Liver (tissue), 7 donors: ENCODE measurements at regions not wholly inside any gene's neighbourhood (a gene's known extent, or its start where the extent isn't known, plus 50 kb on each side); places are given as distances from the start of the nearest gene placed in this dataset.
"Not testable (repeated sequence)": the region's sequence is repeated elsewhere in the genome, so short reads cannot be mapped to it uniquely, and the experiment has no call there.

Experiments
- DNase-seq: peaks from one replicate; pipeline ENCODE4 v3.0.0-alpha.2; 2017; ENCODE audit warnings: low spot score
- H3K27ac ChIP-seq, 2 donors: one replicate each; pipeline ENCODE4 v1.7.0; 2013; ENCODE audit warnings: inconsistent platforms in 2 of 2, low read length in 2 of 2, control low read depth in 1 of 2, low read depth in 1 of 2, mild to moderate bottlenecking in 1 of 2
- H3K27me3 ChIP-seq, 4 donors: one replicate each; pipeline versions ENCODE4 v1.6.1 to v1.7.0; 2013; ENCODE audit warnings: low read length in 3 of 4, inconsistent platforms in 1 of 4, mild to moderate bottlenecking in 1 of 4, moderate library complexity in 1 of 4; ENCODE audit not compliant: control insufficient read depth in 4 of 4, insufficient read depth in 4 of 4
- H3K36me3 ChIP-seq, 4 donors: one replicate each; pipeline versions ENCODE4 v1.6.1 to v1.7.0; 2013; ENCODE audit warnings: low read length in 3 of 4, mild to moderate bottlenecking in 3 of 4, low read depth in 1 of 4, moderate library complexity in 1 of 4; ENCODE audit not compliant: control insufficient read depth in 4 of 4, insufficient read depth in 3 of 4
- H3K4me1 ChIP-seq, 4 donors: one replicate each; pipeline versions ENCODE4 v1.6.1 to v1.7.0; 2013; ENCODE audit warnings: low read length in 3 of 4, mild to moderate bottlenecking in 3 of 4, moderate library complexity in 1 of 4; ENCODE audit not compliant: control insufficient read depth in 4 of 4, insufficient read depth in 4 of 4
- H3K4me3 ChIP-seq, 3 donors: one replicate each; pipeline versions ENCODE4 v1.6.1 to v1.7.0; 2013; ENCODE audit warnings: low read length in 3 of 3, control low read depth in 1 of 3, low read depth in 1 of 3, mild to moderate bottlenecking in 1 of 3
- H3K9ac ChIP-seq, 2 donors: one replicate each; pipeline ENCODE4 v1.7.0; 2013; ENCODE audit warnings: low read length in 2 of 2, mild to moderate bottlenecking in 2 of 2, moderate library complexity in 2 of 2, control low read depth in 1 of 2, low read depth in 1 of 2
- H3K9me3 ChIP-seq, 4 donors: one replicate each; pipeline versions ENCODE4 v1.6.1 to v1.7.0; 2013; ENCODE audit warnings: low read length in 3 of 4; ENCODE audit not compliant: control insufficient read depth in 4 of 4
- ATF3 ChIP-seq: IDR thresholded peaks from 2 replicates; pipeline ENCODE4 v1.6.1; 2016; ENCODE audit warnings: antibody characterized with exemption
- EGR1 ChIP-seq, 2 donors: IDR thresholded peaks; 2 replicates each; pipeline ENCODE4 v1.6.1; 2016 to 2018; ENCODE audit warnings: antibody characterized with exemption in 2 of 2, low read depth in 2 of 2
- FOXA1 ChIP-seq: IDR thresholded peaks from 2 replicates; pipeline ENCODE4 v1.6.1; 2016; ENCODE audit warnings: antibody characterized with exemption
- FOXA2 ChIP-seq: IDR thresholded peaks from 2 replicates; pipeline ENCODE4 v1.6.1; 2016; ENCODE audit warnings: antibody characterized with exemption
- GABPA ChIP-seq, 2 donors: IDR thresholded peaks in 1 of 2; conservative IDR thresholded peaks in 1 of 2; 2 replicates each; pipeline ENCODE4 v1.6.1; 2016; ENCODE audit warnings: antibody characterized with exemption in 2 of 2, mild to moderate bottlenecking in 1 of 2, moderate library complexity in 1 of 2
- HNF4A ChIP-seq, 2 donors: conservative IDR thresholded peaks; 2 replicates each; pipeline ENCODE4 v1.6.1; 2016; ENCODE audit warnings: antibody characterized with exemption in 2 of 2, mild to moderate bottlenecking in 2 of 2
- HNF4G ChIP-seq: IDR thresholded peaks from 2 replicates; pipeline ENCODE4 v1.6.1; 2016; ENCODE audit warnings: antibody characterized with exemption
- JUND ChIP-seq, 2 donors: IDR thresholded peaks; 2 replicates each; pipeline ENCODE4 v1.6.1; 2016; ENCODE audit warnings: antibody characterized with exemption in 2 of 2
- NR2F2 ChIP-seq: IDR thresholded peaks from 2 replicates; pipeline ENCODE4 v1.6.1; 2016; ENCODE audit warnings: antibody characterized with exemption
- RAD21 ChIP-seq, 2 donors: IDR thresholded peaks; 2 replicates each; pipeline ENCODE4 v1.6.1; 2016; ENCODE audit warnings: antibody characterized with exemption in 2 of 2, mild to moderate bottlenecking in 2 of 2
- REST ChIP-seq: IDR thresholded peaks from 2 replicates; pipeline ENCODE4 v1.6.1; 2016; ENCODE audit warnings: antibody characterized with exemption, mild to moderate bottlenecking
- RXRA ChIP-seq, 2 donors: IDR thresholded peaks; 2 replicates each; pipeline ENCODE4 v1.6.1; 2017 to 2018; ENCODE audit warnings: antibody characterized with exemption in 2 of 2, mild to moderate bottlenecking in 1 of 2
- SP1 ChIP-seq: IDR thresholded peaks from 2 replicates; pipeline ENCODE4 v1.6.1; 2018; ENCODE audit warnings: antibody characterized with exemption, mild to moderate bottlenecking
- TAF1 ChIP-seq: conservative IDR thresholded peaks from 2 replicates; pipeline ENCODE4 v1.6.1; 2016; ENCODE audit warnings: antibody characterized with exemption, mild to moderate bottlenecking
- ZBTB33 ChIP-seq: IDR thresholded peaks from 2 replicates; pipeline ENCODE4 v1.6.1; 2016; ENCODE audit warnings: antibody characterized with exemption
- WGBS: extraction: QIAGEN DNeasy Blood & Tissue Kit; methylation state at CpG from one replicate; pipeline ENCODE4 v1.1.7; 2013; 5-methylcytosine and 5-hydroxymethylcytosine counted together
- TF ChIP-seq, protein P1 (sequence below): IDR thresholded peaks from 2 replicates; pipeline ENCODE4 v1.6.1; 2016; ENCODE audit warnings: antibody characterized with exemption
- donor health status: healthy.
- donor health status: healthy.
- donor health status: healthy.
- donor health status: healthy.

DNA sequence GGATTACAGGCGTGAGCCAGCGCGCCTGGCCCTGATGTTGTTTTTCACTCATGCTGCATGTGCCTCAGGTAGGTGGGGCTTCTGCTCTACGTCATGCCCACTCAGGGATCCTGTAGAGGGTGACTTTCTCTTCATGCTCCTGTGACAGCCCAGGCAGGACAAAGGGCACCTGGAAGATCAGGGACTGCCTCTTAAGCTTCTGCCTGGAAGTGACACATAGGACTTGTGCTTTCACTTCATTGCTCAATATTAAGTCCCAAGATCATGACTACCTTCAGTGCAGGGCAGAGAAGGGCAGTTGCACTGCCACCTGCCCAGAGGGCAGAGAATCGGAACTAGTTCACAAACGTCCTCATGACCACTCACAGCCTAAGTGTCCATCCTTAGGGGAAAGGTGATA, 249.5 kb upstream of the SULF2 start:
- Histone ChIP-seq H3K9ac (no peak overlapping the region), H3K4me1 (no peaks in the 10 kb centered on the region), H3K36me3 (no peaks in the 10 kb centered on the region), H3K27ac (no peak overlapping the region), H3K27me3 (no peaks in the 10 kb centered on the region), H3K4me3 (no peak overlapping the region), H3K9me3 (no peaks in the 10 kb centered on the region)
- TF ChIP-seq ZBTB33 (no peak), HNF4G (no peak), REST (no peak), NR2F2 (no peak), TAF1 (no peak), SP1 (no peak), HNF4A (conservative IDR thresholded peaks at IDR 0.05) (no peak), JUND (IDR thresholded peaks at IDR 0.05) (no peak), FOXA2 (no peak), GABPA (IDR thresholded peaks at IDR 0.05 in 1 of 2, conservative IDR thresholded peaks at IDR 0.05 in 1 of 2) (no peak), EGR1 (IDR thresholded peaks at IDR 0.05; ENCODE audit: low read depth in 2 of 2) (no peak), ATF3 (no peak), RXRA (IDR thresholded peaks at IDR 0.05) (no peak), RAD21 (IDR thresholded peaks at IDR 0.05) (no peak), FOXA1 (no peak)
- TF ChIP-seq, protein P1, sequence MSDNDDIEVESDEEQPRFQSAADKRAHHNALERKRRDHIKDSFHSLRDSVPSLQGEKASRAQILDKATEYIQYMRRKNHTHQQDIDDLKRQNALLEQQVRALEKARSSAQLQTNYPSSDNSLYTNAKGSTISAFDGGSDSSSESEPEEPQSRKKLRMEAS: no peak
- DNase-seq: no peak
- 84% methylated on average over 6 of the region's 6 CpGs for WGBS

DNA sequence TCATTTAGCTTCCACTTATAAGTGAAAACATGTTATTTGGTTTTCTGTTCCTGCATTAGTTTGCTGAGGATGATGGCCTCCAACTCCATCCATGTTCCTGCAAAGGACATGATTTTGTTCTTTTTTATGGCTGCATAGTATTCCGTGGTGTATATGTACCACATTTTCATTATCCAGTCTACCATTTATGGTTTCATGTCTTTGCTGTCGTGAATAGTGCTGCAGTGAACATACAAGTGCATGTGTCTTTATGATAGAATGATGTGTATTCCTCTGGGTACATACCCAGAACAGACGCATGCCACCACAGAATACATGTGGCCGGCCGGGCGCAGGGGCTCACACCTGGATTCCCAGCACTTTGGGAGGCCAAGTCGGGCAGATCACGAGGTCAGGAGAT, 247.7 kb upstream of the SULF2 start:
- not testable (repeated sequence) for H3K27ac ChIP-seq, H3K27me3 ChIP-seq, H3K9me3 ChIP-seq, H3K4me3 ChIP-seq, DNase-seq, H3K4me1 ChIP-seq, H3K36me3 ChIP-seq, H3K9ac ChIP-seq
- WGBS: 88% methylated on average over 8 of the region's 8 CpGs
